Hepatocyte (in vitro differentiated cells): ENCODE measurements at regions not wholly inside any gene's neighbourhood (a gene's known extent, or its start where the extent isn't known, plus 50 kb on each side); places are given as distances from the start of the nearest gene placed in this dataset.

Source experiments
- EZH2 ChIP-seq: fragments of 200-600 bp; sonication (generic); IDR thresholded peaks from 2 replicates; pipeline ENCODE4 v1.6.1; 2016; ENCODE audit warnings: antibody characterized with exemption, mild to moderate bottlenecking, borderline replicate concordance
- EZH2phosphoT487 ChIP-seq: fragments of 200-600 bp; sonication (generic); IDR thresholded peaks from one replicate; pipeline ENCODE4 v1.6.1; 2018; ENCODE audit warnings: antibody characterized with exemption, mild to moderate bottlenecking, low read depth, moderate library complexity; ENCODE audit not compliant: unreplicated experiment, severe bottlenecking
- TF ChIP-seq, protein P1 (sequence below): fragments of 200-600 bp; sonication (generic); IDR thresholded peaks from 2 replicates; pipeline ENCODE4 v1.5.1; 2016; ENCODE audit warnings: antibody characterized with exemption, mild to moderate bottlenecking; ENCODE audit not compliant: poor library complexity

GRCh38 chr10:29005988-29006387, 282.9 kb upstream of the LYZL1 start:
- TF ChIP-seq, protein P1, sequence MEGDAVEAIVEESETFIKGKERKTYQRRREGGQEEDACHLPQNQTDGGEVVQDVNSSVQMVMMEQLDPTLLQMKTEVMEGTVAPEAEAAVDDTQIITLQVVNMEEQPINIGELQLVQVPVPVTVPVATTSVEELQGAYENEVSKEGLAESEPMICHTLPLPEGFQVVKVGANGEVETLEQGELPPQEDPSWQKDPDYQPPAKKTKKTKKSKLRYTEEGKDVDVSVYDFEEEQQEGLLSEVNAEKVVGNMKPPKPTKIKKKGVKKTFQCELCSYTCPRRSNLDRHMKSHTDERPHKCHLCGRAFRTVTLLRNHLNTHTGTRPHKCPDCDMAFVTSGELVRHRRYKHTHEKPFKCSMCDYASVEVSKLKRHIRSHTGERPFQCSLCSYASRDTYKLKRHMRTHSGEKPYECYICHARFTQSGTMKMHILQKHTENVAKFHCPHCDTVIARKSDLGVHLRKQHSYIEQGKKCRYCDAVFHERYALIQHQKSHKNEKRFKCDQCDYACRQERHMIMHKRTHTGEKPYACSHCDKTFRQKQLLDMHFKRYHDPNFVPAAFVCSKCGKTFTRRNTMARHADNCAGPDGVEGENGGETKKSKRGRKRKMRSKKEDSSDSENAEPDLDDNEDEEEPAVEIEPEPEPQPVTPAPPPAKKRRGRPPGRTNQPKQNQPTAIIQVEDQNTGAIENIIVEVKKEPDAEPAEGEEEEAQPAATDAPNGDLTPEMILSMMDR, result no peak
- TF ChIP-seq EZH2phosphoT487, result no peak
- TF ChIP-seq EZH2, result no peak
